Esophagus squamous epithelium (tissue), 5 donors: ENCODE measurements at regions not wholly inside any gene's neighbourhood (a gene's known extent, or its start where the extent isn't known, plus 50 kb on each side); places are given as distances from the start of the nearest gene placed in this dataset.

Experiments used
- DNase-seq: peaks from one replicate; lab custom pipeline; 2025; lab: John Stamatoyannopoulos, UW
- H3K27ac ChIP-seq, 4 donors: fragments of 200-600 bp; sonication (generic); one replicate each; pipeline ENCODE4 v1.5.1; 2016 to 2019; ENCODE audit warnings: mild to moderate bottlenecking in 1 of 4
- H3K27me3 ChIP-seq, 4 donors: fragments of 200-600 bp; sonication (generic); 1 replicate in 3 of 4; 2 replicates in 1 of 4; pipeline versions ENCODE4 v1.5.1 to v1.6.0; 2017 to 2021; ENCODE audit warnings: antibody characterized with exemption in 1 of 4
- H3K36me3 ChIP-seq, 3 donors: fragments of 200-600 bp; sonication (generic); one replicate each; pipeline ENCODE4 v1.5.1; 2016 to 2019
- H3K4me1 ChIP-seq, 3 donors: fragments of 200-600 bp; sonication (generic); one replicate each; pipeline ENCODE4 v1.5.1; 2017 to 2019
- H3K4me3 ChIP-seq, 4 donors: fragments of 200-600 bp; sonication (generic); 1 replicate in 3 of 4; 2 replicates in 1 of 4; pipeline ENCODE4 v1.5.1; 2016 to 2019; ENCODE audit warnings: mild to moderate bottlenecking in 2 of 4, moderate library complexity in 1 of 4
- H3K9me3 ChIP-seq, 3 donors: fragments of 200-600 bp; sonication (generic); one replicate each; pipeline ENCODE4 v1.5.1; 2016 to 2019
- CTCF ChIP-seq, 6 experiments: fragments of 450-650 bp in 4 of 6; fragments of 200-600 bp in 2 of 6; sonication (generic) in 2 of 6; IDR thresholded peaks; one replicate each; pipeline ENCODE4 v1.5.1; 2016 to 2019; ENCODE audit warnings: antibody characterized with exemption in 6 of 6, mild to moderate bottlenecking in 4 of 6, moderate library complexity in 4 of 6
- POLR2A ChIP-seq, 4 donors: fragments of 450-650 bp; IDR thresholded peaks; one replicate each; pipeline ENCODE4 v1.6.1; 2017; ENCODE audit warnings: antibody characterized with exemption in 4 of 4, mild to moderate bottlenecking in 4 of 4, moderate library complexity in 3 of 4
- WGBS, 2 donors: methylation state at CpG; one replicate each; pipeline ENCODE4 v1.1.5; 2018; 5-methylcytosine and 5-hydroxymethylcytosine counted together
- intact Hi-C: fragments of 100-400 bp; cut with DNase I; formaldehyde crosslinking; loops from one replicate; pipeline ENCODE4 v1.15.0; 2022
- donor health status: DM: yes; HTN: yes; CAD: no.

GRCh38 chr6:23325065-23325464, 755.7 kb downstream of the HDGFL1 start:
- DNase-seq: no peak
- TF ChIP-seq POLR2A (IDR thresholded peaks at IDR 0.05): no peak
- TF ChIP-seq CTCF (IDR thresholded peaks at IDR 0.05): no peak

GRCh38 chr6:23327621-23328020, 758.3 kb downstream of the HDGFL1 start:
- H3K4me1 ChIP-seq: no peaks in the 10 kb centered on the region
- TF ChIP-seq POLR2A (IDR thresholded peaks at IDR 0.05) (no peak), CTCF (IDR thresholded peaks at IDR 0.05) (no peak)
- H3K9me3 ChIP-seq: no peaks in the 10 kb centered on the region
- 89 to 100% methylated on average over 1 of the region's 1 CpG for WGBS, 2 donors
- H3K36me3 ChIP-seq: no peaks in the 10 kb centered on the region
- H3K27ac ChIP-seq: no peak overlapping the region
- H3K4me3 ChIP-seq: no peak overlapping the region
- intact Hi-C loops: no loop called here
- H3K27me3 ChIP-seq: no peaks in the 10 kb centered on the region
- DNase-seq: no peak

More at GRCh38 chr6:23325065-23325464, 755.7 kb downstream of the HDGFL1 start:
- Histone ChIP-seq H3K4me3 (no peak overlapping the region), H3K36me3 (no peaks in the 10 kb centered on the region), H3K27ac (no peak overlapping the region), H3K9me3 (no peaks in the 10 kb centered on the region), H3K27me3 (no peaks in the 10 kb centered on the region), H3K4me1 (no peaks in the 10 kb centered on the region)
- intact Hi-C loops: no loop called here
- WGBS, 2 donors: 70 to 79% methylated on average over 3 of the region's 3 CpGs

DNA sequence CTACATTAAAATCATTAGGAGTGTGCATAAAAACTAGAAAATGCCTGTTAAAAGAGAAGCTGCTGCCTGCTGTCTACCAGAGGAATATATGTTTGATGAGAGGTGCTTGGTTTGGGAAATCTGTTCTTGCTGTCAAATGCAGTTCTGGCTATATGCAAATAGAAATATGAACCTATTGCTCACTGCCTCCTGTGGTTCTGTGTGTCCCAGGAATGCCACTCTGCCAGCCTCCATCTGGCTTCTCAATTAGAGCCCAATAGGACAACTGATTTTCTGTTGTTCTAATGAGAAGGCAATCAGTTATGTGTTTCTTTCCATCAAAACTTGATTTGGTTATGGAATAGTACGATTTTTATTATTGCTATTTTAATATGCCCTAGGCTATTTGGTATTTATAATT, 759.7 kb downstream of the HDGFL1 start:
- 54 to 74% methylated on average over 1 of the region's 1 CpG for WGBS, 2 donors
- H3K27ac ChIP-seq: no peak overlapping the region
- no peak for TF ChIP-seq POLR2A (IDR thresholded peaks at IDR 0.05)
- no peak for TF ChIP-seq CTCF (IDR thresholded peaks at IDR 0.05)
- H3K4me3 ChIP-seq: no peak overlapping the region
- intact Hi-C loops: no loop called here
- H3K9me3 ChIP-seq: no peaks in the 10 kb centered on the region
- no peak for DNase-seq
- no peaks in the 10 kb centered on the region for H3K4me1 ChIP-seq
- H3K36me3 ChIP-seq: no peaks in the 10 kb centered on the region
- H3K27me3 ChIP-seq: no peaks in the 10 kb centered on the region

DNA sequence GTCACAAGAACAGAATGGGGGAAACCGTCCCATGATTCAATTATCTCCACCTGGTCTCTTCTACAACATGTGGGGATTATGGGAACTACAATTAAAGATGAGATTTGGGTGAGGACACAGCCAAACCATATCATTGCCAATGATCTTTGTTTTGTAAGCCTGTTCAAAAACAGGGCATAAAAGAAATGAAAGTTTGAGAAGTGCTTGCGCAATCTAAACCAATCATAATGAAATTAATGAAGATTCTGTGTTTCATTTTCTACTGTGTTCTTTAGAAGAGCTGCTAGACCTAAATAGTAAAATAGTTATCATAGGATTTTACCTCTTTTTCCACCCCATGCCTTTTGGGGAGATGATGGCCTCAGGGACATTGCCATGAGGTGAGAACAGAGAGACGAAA, 761.3 kb downstream of the HDGFL1 start:
- 73 to 90% methylated on average over 3 of the region's 3 CpGs for WGBS, 2 donors

DNA sequence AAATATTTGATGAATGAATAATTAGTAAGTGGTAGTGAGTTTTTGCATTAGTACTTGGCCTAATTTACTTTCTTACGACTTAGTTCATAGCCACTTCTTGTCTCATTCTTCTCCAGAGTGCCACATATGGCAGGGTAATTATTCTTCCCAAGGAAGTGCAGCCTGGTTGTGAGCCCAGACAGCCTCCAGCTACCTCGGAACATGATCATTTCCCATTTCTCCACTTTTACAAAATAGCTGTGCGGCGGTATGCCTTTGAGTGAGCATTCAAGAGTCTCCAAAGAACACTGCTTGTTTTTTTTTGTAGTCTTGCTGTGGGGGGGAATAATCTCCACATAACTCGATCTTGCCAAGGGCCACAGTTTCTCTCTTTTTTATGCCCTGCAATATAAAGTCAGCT, 765.0 kb downstream of the HDGFL1 start:
- no peaks in the 10 kb centered on the region for H3K36me3 ChIP-seq
- TF ChIP-seq CTCF (IDR thresholded peaks at IDR 0.05) (no peak), POLR2A (IDR thresholded peaks at IDR 0.05) (no peak)
- H3K27me3 ChIP-seq: no peaks in the 10 kb centered on the region
- no peak for DNase-seq
- WGBS, 2 donors: 46 to 51% methylated on average over 5 of the region's 5 CpGs
- intact Hi-C loops: no loop called here
- no peak overlapping the region for H3K27ac ChIP-seq
- H3K4me3 ChIP-seq: no peak overlapping the region
- H3K9me3 ChIP-seq: no peaks in the 10 kb centered on the region
- no peaks in the 10 kb centered on the region for H3K4me1 ChIP-seq

More for the DNA sequence above, 761.3 kb downstream of the HDGFL1 start:
- no peak for DNase-seq
- H3K36me3 ChIP-seq: no peaks in the 10 kb centered on the region
- H3K27ac ChIP-seq: no peak overlapping the region
- intact Hi-C loops: no loop called here
- no peaks in the 10 kb centered on the region for H3K9me3 ChIP-seq
- TF ChIP-seq CTCF (IDR thresholded peaks at IDR 0.05): no peak
- no peak for TF ChIP-seq POLR2A (IDR thresholded peaks at IDR 0.05)
- no peaks in the 10 kb centered on the region for H3K27me3 ChIP-seq
- H3K4me3 ChIP-seq: no peak overlapping the region
- no peaks in the 10 kb centered on the region for H3K4me1 ChIP-seq
